Heart right ventricle (tissue), 16 donors: ENCODE measurements at regions not wholly inside any gene's neighbourhood (a gene's known extent, or its start where the extent isn't known, plus 50 kb on each side); places are given as distances from the start of the nearest gene placed in this dataset.

Experiments
- ATAC-seq, 8 donors: fragments of 200-7000 bp; cut with Tn5 transposase; one replicate each; pipeline ENCODE4 v1.9.1; 2020; ENCODE audit warnings: mild to moderate bottlenecking in 8 of 8, moderate library complexity in 8 of 8, moderate number of reproducible peaks in 1 of 8
- DNase-seq, 2 donors: peaks; one replicate each; pipeline ENCODE4 v3.0.0-alpha.2; 2020
- H3K27ac ChIP-seq, 10 donors: fragments of 200-600 bp; sonication (generic) in 2 of 10; one replicate each; pipeline versions ENCODE4 v1.5.0 to v1.8.0; 2020 to 2022; ENCODE audit warnings: mild to moderate bottlenecking in 3 of 10
- H3K27me3 ChIP-seq, 7 donors: fragments of 200-600 bp; one replicate each; pipeline ENCODE4 v1.8.0; 2021 to 2022; ENCODE audit warnings: mild to moderate bottlenecking in 2 of 7
- H3K36me3 ChIP-seq, 9 donors: fragments of 200-600 bp; sonication (generic) in 1 of 9; one replicate each; pipeline versions ENCODE4 v1.5.0 to v1.8.0; 2020 to 2022; ENCODE audit warnings: mild to moderate bottlenecking in 2 of 9
- H3K4me1 ChIP-seq, 9 donors: fragments of 200-600 bp; sonication (generic) in 1 of 9; one replicate each; pipeline versions ENCODE4 v1.5.0 to v1.8.0; 2020 to 2022; ENCODE audit warnings: mild to moderate bottlenecking in 4 of 9
- H3K4me3 ChIP-seq, 10 donors: fragments of 200-600 bp; sonication (generic) in 2 of 10; one replicate each; pipeline versions ENCODE4 v1.5.0 to v1.8.0; 2020 to 2022; ENCODE audit warnings: mild to moderate bottlenecking in 7 of 10, moderate library complexity in 2 of 10
- H3K9me3 ChIP-seq, 11 donors: fragments of 200-600 bp in 10 of 11; sonication (generic) in 2 of 11; one replicate each; pipeline versions ENCODE4 v1.5.0 to v1.8.0; 2013 to 2022; ENCODE audit warnings: mild to moderate bottlenecking in 2 of 11, control low read depth in 1 of 11, moderate library complexity in 1 of 11
- CTCF ChIP-seq, 9 donors: fragments of 200-600 bp; sonication (generic) in 2 of 9; IDR thresholded peaks; one replicate each; pipeline versions ENCODE4 v1.5.0 to v1.8.0; 2021 to 2022; ENCODE audit warnings: antibody characterized with exemption in 9 of 9, mild to moderate bottlenecking in 5 of 9, moderate library complexity in 1 of 9
- whole genome bisulfite sequencing, 2 donors: extraction: QIAGEN DNeasy Blood & Tissue Kit; methylation state at CpG; one replicate each; pipeline ENCODE4 v1.1.7; 2013; ENCODE audit warnings: inconsistent platforms in 1 of 2; 5-methylcytosine and 5-hydroxymethylcytosine counted together
- intact Hi-C, 10 donors: fragments of 100-400 bp; cut with DNase I; formaldehyde crosslinking; loops; one replicate each; pipeline versions ENCODE4 v1.11.1 to v1.14.2; 2022
- donor health status: Arrhythmogenic right ventricular cardiomyopathy.
- donor health status: ischemic (EF 13 %, LVEDD 7.1; RV severe dilation, severe dysfunction).
- donor health status: healthy with polysubstance abuse.
- donor health status: DM: no; HTN: yes; CAD: no.
- donor health status: DM: no; HTN: no; CAD: no.
- donor health status: ischemic (EF 25% LVEDD 6.9; RV normal size, moderate dysfunction).
- donor health status: ischemic (EF 25% LVEDD 5.7; RV mildly dilated, moderate dysfunction).
- donor health status: healthy.
- donor health status: DM: yes; HTN: yes; CAD: no.
- donor health status: Ischemic cardiomyopathy.
- donor health status: ischemic (EF 35%, LVEDD 5.7; RV mildly dilated, moderate dysfunction).
- donor health status: nonischemic (EF 11% LVEDD 7.7; RV severe dilation, severe dysfunction).
- donor health status: DM: yes; HTN: yes; CAD: no.
- donor health status: PGD.
- donor health status: ischemic (EF 29% LVEDD 5.4; RV normal size, mild dysfunction).
- donor health status: nonischemic (EF 23%, LVEDD 6.1; RV moderate dilation, normal function).

- Histone ChIP-seq H3K27me3 (no peaks in the 10 kb centered on the region), H3K4me3 (no peak overlapping the region), H3K9me3 (no peaks in the 10 kb centered on the region), H3K4me1 (peaks cover 0 to 11% (median 0%) of the 10 kb centered on the region in 9 donors), H3K27ac (no peak overlapping the region), H3K36me3 (no peaks in the 10 kb centered on the region)
- TF ChIP-seq CTCF (IDR thresholded peaks at IDR 0.05) = no peak
- WGBS, 2 donors = 62 to 66% methylated on average over 3 of the region's 3 CpGs
- intact Hi-C loops = no loop called here
- no peak for DNase-seq
- ATAC-seq = no peak
Observed at GRCh38 chr3:74066456-74066855, 441.7 kb upstream of the PDZRN3 start.

GRCh38 chr3:74059923-74060600 is 435.3 kb upstream of the PDZRN3 start:
- ATAC-seq (no peak), DNase-seq (no peak)
- H3K36me3 ChIP-seq = no peaks in the 10 kb centered on the region
- H3K27me3 ChIP-seq = no peaks in the 10 kb centered on the region
- intact Hi-C loops = no loop called here
- 63 to 66% methylated on average over 3 of the region's 3 CpGs for WGBS, 2 donors
- no peak overlapping the region for H3K4me3 ChIP-seq
- H3K4me1 ChIP-seq = no peaks in the 10 kb centered on the region
- no peak for TF ChIP-seq CTCF (IDR thresholded peaks at IDR 0.05)
- H3K27ac ChIP-seq = no peak overlapping the region
- peaks cover 0 to 7% (median 0%) of the 10 kb centered on the region in 11 donors for H3K9me3 ChIP-seq

- H3K36me3 ChIP-seq = no peaks in the 10 kb centered on the region
- WGBS, 2 donors = 55 to 59% methylated on average over 3 of the region's 3 CpGs
- no peak overlapping the region for H3K27ac ChIP-seq
- H3K27me3 ChIP-seq = no peaks in the 10 kb centered on the region
- ATAC-seq (no peak), DNase-seq (no peak)
- TF ChIP-seq CTCF (IDR thresholded peaks at IDR 0.05) = no peak
- no peak overlapping the region for H3K4me3 ChIP-seq
- intact Hi-C loops = no loop called here
- peaks cover 0 to 7% (median 0%) of the 10 kb centered on the region in 11 donors for H3K9me3 ChIP-seq
- H3K4me1 ChIP-seq = no peaks in the 10 kb centered on the region
Observed at GRCh38 chr3:74059301-74059922, 434.7 kb upstream of the PDZRN3 start.

GRCh38 chr3:74057169-74057568 is 432.4 kb upstream of the PDZRN3 start:
- Histone ChIP-seq H3K27ac (no peak overlapping the region), H3K4me1 (no peaks in the 10 kb centered on the region), H3K27me3 (no peaks in the 10 kb centered on the region), H3K9me3 (peaks cover 0 to 7% (median 0%) of the 10 kb centered on the region in 11 donors), H3K4me3 (no peak overlapping the region), H3K36me3 (no peaks in the 10 kb centered on the region)
- intact Hi-C loops = no loop called here
- WGBS, 2 donors = 55 to 67% methylated on average over 1 of the region's 1 CpG
- no peak for TF ChIP-seq CTCF (IDR thresholded peaks at IDR 0.05)
- DNase-seq (no peak), ATAC-seq (no peak)
